B cell (primary cell): ENCODE measurements at regions not wholly inside any gene's neighbourhood (a gene's known extent, or its start where the extent isn't known, plus 50 kb on each side); places are given as distances from the start of the nearest gene placed in this dataset.

Experiments used
- ATAC-seq: fragments of 200-7000 bp; cut with Tn5 transposase; one replicate; pipeline ENCODE4 v1.10.0; 2021; ENCODE audit warnings: low read depth, mild to moderate bottlenecking, moderate number of reproducible peaks, moderate library complexity
- CTCF ChIA-PET: fragments of 350-600 bp; sonication (Branson Sonifier 250); formaldehyde crosslinking; loops from one replicate; lab custom pipeline; 2021; ENCODE audit warnings: antibody characterized with exemption, inconsistent platforms; lab: Charles Lee
- POLR2A ChIA-PET: fragments of 350-600 bp; sonication (Branson Sonifier 250); formaldehyde crosslinking; loops from one replicate; lab custom pipeline; 2021; ENCODE audit warnings: antibody characterized with exemption; lab: Charles Lee
- DNase-seq: peaks from one replicate; pipeline ENCODE4 v3.0.0; 2013
- H2AFZ ChIP-seq: 2 replicates; pipeline ENCODE4 v1.6.1; 2012; ENCODE audit warnings: mild to moderate bottlenecking, low read depth, low read length; ENCODE audit not compliant: insufficient read depth, poor library complexity, severe bottlenecking
- H3K27ac ChIP-seq, 2 donors: 1 replicate in 1 of 2; 2 replicates in 1 of 2; pipeline ENCODE4 v1.5.1; 2012 to 2013; ENCODE audit warnings: low read length in 2 of 2, mild to moderate bottlenecking in 2 of 2, moderate library complexity in 1 of 2
- H3K27me3 ChIP-seq, 4 experiments: fragments of 200-600 bp in 1 of 4; sonication (generic) in 1 of 4; replicated peaks in 1 of 4; 1 replicate in 2 of 4; 2 replicates in 2 of 4; pipeline versions ENCODE4 v1.6.1 to v1.7.0; 2013 to 2016; ENCODE audit warnings: low read length in 3 of 4, mild to moderate bottlenecking in 2 of 4, mixed read lengths in 1 of 4, moderate library complexity in 1 of 4; ENCODE audit not compliant: insufficient read depth in 4 of 4, control insufficient read depth in 3 of 4; ENCODE audit errors: control extremely low read depth in 1 of 4
- H3K36me3 ChIP-seq, 2 experiments: replicated peaks in 1 of 2; 1 replicate in 1 of 2; 2 replicates in 1 of 2; pipeline versions ENCODE4 v1.6.1 to v1.7.1; 2013; ENCODE audit warnings: low read length in 1 of 2; ENCODE audit not compliant: insufficient read depth in 2 of 2, control insufficient read depth in 1 of 2; ENCODE audit errors: control extremely low read depth in 1 of 2, extremely low read depth in 1 of 2
- H3K4me1 ChIP-seq, 2 donors: fragments of 200-600 bp in 1 of 2; sonication (generic) in 1 of 2; 1 replicate in 1 of 2; 2 replicates in 1 of 2; pipeline versions ENCODE4 v1.5.1 to v1.6.1; 2013 to 2017; ENCODE audit warnings: low read length in 2 of 2; ENCODE audit not compliant: control insufficient read depth in 2 of 2, insufficient read depth in 2 of 2
- H3K4me2 ChIP-seq: replicated peaks from 2 replicates; pipeline ENCODE3; 2012; ENCODE audit warnings: mild to moderate bottlenecking, low read depth, low read length; ENCODE audit not compliant: poor library complexity, severe bottlenecking
- H3K4me3 ChIP-seq, 5 experiments: fragments of 200-600 bp in 1 of 5; sonication (generic) in 1 of 5; 1 replicate in 3 of 5; 2 replicates in 2 of 5; pipeline versions ENCODE4 v1.5.1 to v1.7.0; 2011 to 2016; ENCODE audit warnings: low read length in 4 of 5, mild to moderate bottlenecking in 4 of 5, low read depth in 2 of 5, control low read depth in 1 of 5, moderate library complexity in 1 of 5; ENCODE audit not compliant: insufficient read depth in 1 of 5; ENCODE audit errors: control extremely low read depth in 1 of 5, extremely low read depth in 1 of 5
- H3K79me2 ChIP-seq: fragments of 200-600 bp; sonication (generic); one replicate; pipeline ENCODE4 v1.6.0; 2016; ENCODE audit warnings: low read length; ENCODE audit not compliant: control insufficient read depth, insufficient read depth
- H3K9ac ChIP-seq: fragments of 200-600 bp; sonication (generic); 2 replicates; pipeline ENCODE4 v1.6.1; 2017; ENCODE audit warnings: mild to moderate bottlenecking, low read length, moderate library complexity
- H3K9me3 ChIP-seq, 3 donors: one replicate each; pipeline versions ENCODE4 v1.6.1 to v1.7.1; 2013; ENCODE audit warnings: low read length in 2 of 3; ENCODE audit not compliant: control insufficient read depth in 2 of 3, insufficient read depth in 1 of 3; ENCODE audit errors: control extremely low read depth in 1 of 3
- H4K20me1 ChIP-seq: 2 replicates; pipeline ENCODE4 v1.6.0; 2012; ENCODE audit warnings: mild to moderate bottlenecking, low read length; ENCODE audit not compliant: insufficient read depth, control insufficient read depth, poor library complexity, severe bottlenecking
- H3K27ac Mint-ChIP-seq: one replicate; pipeline ENCODE4 v1.8.0; 2021; ENCODE audit warnings: mixed read lengths
- H3K27me3 Mint-ChIP-seq: one replicate; pipeline ENCODE4 v1.8.0; 2021; ENCODE audit warnings: mixed read lengths
- H3K4me1 Mint-ChIP-seq: one replicate; pipeline ENCODE4 v1.8.0; 2021; ENCODE audit warnings: mixed read lengths
- H3K4me3 Mint-ChIP-seq: one replicate; pipeline ENCODE4 v1.8.0; 2021; ENCODE audit warnings: mixed read lengths
- H3K9me3 Mint-ChIP-seq: one replicate; pipeline ENCODE4 v1.8.0; 2022; ENCODE audit warnings: mixed read lengths; ENCODE audit not compliant: insufficient read depth
- CTCF ChIP-seq: fragments of 200-600 bp; IDR thresholded peaks from one replicate; pipeline ENCODE4 v1.8.0; 2022; ENCODE audit warnings: antibody characterized with exemption, mild to moderate bottlenecking
- EZH2 ChIP-seq: IDR thresholded peaks from 2 replicates; pipeline ENCODE4 v1.6.1; 2012; ENCODE audit warnings: borderline replicate concordance, low read depth, mild to moderate bottlenecking, moderate library complexity, low read length; ENCODE audit not compliant: insufficient read depth, poor library complexity, severe bottlenecking
- WGBS: methylation state at CpG from one replicate; pipeline ENCODE4 v1.1.5; 2013; ENCODE audit warnings: missing lambda C conversion rate; ENCODE audit not compliant: insufficient coverage; 5-methylcytosine and 5-hydroxymethylcytosine counted together
- intact Hi-C: fragments of 100-400 bp; cut with micrococcal nuclease; formaldehyde crosslinking; loops from one replicate; pipeline ENCODE4 v1.10.0; 2022

GRCh38 chr14:71654810-71655209 is 277.4 kb upstream of the RGS6 start:
- ATAC-seq = no peak
- no peaks in the 10 kb centered on the region for H3K27me3 Mint-ChIP-seq
- H3K4me2 ChIP-seq = no peak overlapping the region
- peaks cover 0 to 57% of the 10 kb centered on the region in 2 experiments for H3K36me3 ChIP-seq
- H3K4me1 ChIP-seq = no peaks in the 10 kb centered on the region
- ChIA-PET POLR2A (no interaction called here), CTCF (no interaction called here)
- no peaks in the 10 kb centered on the region for H4K20me1 ChIP-seq
- no peaks in the 10 kb centered on the region for H3K27me3 ChIP-seq
- H3K27ac ChIP-seq = no peak overlapping the region
- H3K27ac Mint-ChIP-seq = no peak overlapping the region
- H2AFZ ChIP-seq = no peak overlapping the region
- no peaks in the 10 kb centered on the region for H3K4me1 Mint-ChIP-seq
- intact Hi-C loops = no loop called here
- H3K9me3 ChIP-seq = peaks cover 0 to 10% (median 2%) of the 10 kb centered on the region in 3 donors
- no peak for DNase-seq
- TF ChIP-seq CTCF = no peak
- TF ChIP-seq EZH2 = no peak
- H3K79me2 ChIP-seq = no peaks in the 10 kb centered on the region
- H3K4me3 ChIP-seq = no peak overlapping the region
- WGBS = no CpG with 5 or more reads among the region's 3 CpGs
- no peak overlapping the region for H3K9ac ChIP-seq
- peaks cover 12% of the 10 kb centered on the region for H3K9me3 Mint-ChIP-seq
- H3K4me3 Mint-ChIP-seq = no peak overlapping the region

GRCh38 chr14:71658261-71658860 is 273.9 kb upstream of the RGS6 start:
- H3K27me3 ChIP-seq = no peaks in the 10 kb centered on the region
- H3K4me2 ChIP-seq = no peak overlapping the region
- H3K9ac ChIP-seq = no peak overlapping the region
- no peaks in the 10 kb centered on the region for H3K27me3 Mint-ChIP-seq
- ChIA-PET POLR2A (no interaction called here), CTCF (no interaction called here)
- 70% methylated on average over 1 of the region's 2 CpGs for WGBS
- H3K4me1 ChIP-seq = no peaks in the 10 kb centered on the region
- intact Hi-C loops = no loop called here
- DNase-seq = no peak
- peaks cover 2% of the 10 kb centered on the region for H3K9me3 Mint-ChIP-seq
- H3K4me3 Mint-ChIP-seq = no peak overlapping the region
- no peaks in the 10 kb centered on the region for H4K20me1 ChIP-seq
- no peaks in the 10 kb centered on the region for H3K79me2 ChIP-seq
- peaks cover 7 to 51% of the 10 kb centered on the region in 2 experiments for H3K36me3 ChIP-seq
- no peak overlapping the region for H2AFZ ChIP-seq
- no peaks in the 10 kb centered on the region for H3K4me1 Mint-ChIP-seq
- no peak overlapping the region for H3K4me3 ChIP-seq
- no peak overlapping the region for H3K27ac Mint-ChIP-seq
- no peak for ATAC-seq
- TF ChIP-seq EZH2 (no peak), CTCF (no peak)
- no peak overlapping the region for H3K27ac ChIP-seq
- H3K9me3 ChIP-seq = no peaks in the 10 kb centered on the region
